A549 (cell line): ENCODE measurements at regions not wholly inside any gene's neighbourhood (a gene's known extent, or its start where the extent isn't known, plus 50 kb on each side); places are given as distances from the start of the nearest gene placed in this dataset.

Source experiments
- ATAC-seq, 2 experiments: fragments of 200-7000 bp in 1 of 2; fragments of >200 bp in 1 of 2; cut with Nextera tagmentation in 1 of 2; cut with Tn5 transposase in 1 of 2; 3 replicates each; pipeline versions ENCODE4 v1.8.0 to v1.9.1; 2018 to 2020; ENCODE audit warnings: mild to moderate bottlenecking in 1 of 2, moderate library complexity in 1 of 2
- CTCF ChIA-PET: fragments of 300-600 bp; sonication (Branson Sonifier 250); formaldehyde crosslinking; extraction: SDS; loops from one replicate; lab custom pipeline; 2021; ENCODE audit warnings: antibody characterized with exemption, inconsistent platforms; lab: Yijun Ruan, JAX
- POLR2A ChIA-PET: fragments of 350-600 bp; formaldehyde crosslinking; extraction: SDS; loops from one replicate; lab custom pipeline; 2021; ENCODE audit warnings: antibody characterized with exemption, inconsistent platforms; lab: Yijun Ruan, JAX
- DNase-seq, 2 experiments: peaks; one replicate each; pipeline versions ENCODE4 v3.0.0 to v3.0.0-alpha.2; 2011 to 2016; ENCODE audit warnings: low read depth in 1 of 2, low spot score in 1 of 2
- FAIRE-seq: peaks from 2 replicates; lab custom pipeline; 2011; peaks lifted over from hg19 to GRCh38; lab: Jason Lieb, UNC
- H3K27ac ChIP-seq, 2 experiments: fragments of >200 bp; sonication (Bioruptor Twin); formaldehyde crosslinking; 3 replicates each; pipeline ENCODE4 v1.5.1; 2016 to 2017
- H3K4me1 ChIP-seq: fragments of >200 bp; sonication (Bioruptor Twin); formaldehyde crosslinking; 3 replicates; pipeline ENCODE4 v1.6.1; 2016
- H3K4me2 ChIP-seq: fragments of >200 bp; sonication (Bioruptor Twin); formaldehyde crosslinking; 3 replicates; pipeline ENCODE4 v1.6.1; 2016
- H3K4me3 ChIP-seq: fragments of >200 bp; sonication (Bioruptor Twin); formaldehyde crosslinking; 3 replicates; pipeline ENCODE4 v1.5.1; 2016
- H3K9me3 ChIP-seq: fragments of >200 bp; sonication (Bioruptor Twin); formaldehyde crosslinking; 3 replicates; pipeline ENCODE4 v1.6.1; 2016
- ATOH8 ChIP-seq: fragments of 250-450 bp; sonication (Bioruptor Pico); IDR thresholded peaks from 2 replicates; pipeline ENCODE4 v1.5.0; 2020; ENCODE audit warnings: low read depth, mild to moderate bottlenecking, moderate library complexity
- CEBPB ChIP-seq, 2 experiments: fragments of >200 bp in 1 of 2; sonication (Bioruptor Twin) in 1 of 2; formaldehyde crosslinking in 1 of 2; IDR thresholded peaks; 2 replicates each; pipeline ENCODE4 v1.6.1; 2012 to 2016
- CTCF ChIP-seq: fragments of >200 bp; sonication (Bioruptor Twin); formaldehyde crosslinking; IDR thresholded peaks from 3 replicates; pipeline ENCODE4 v1.5.1; 2016
- EHMT2 ChIP-seq: fragments of 200-600 bp; sonication (generic); IDR thresholded peaks from 2 replicates; pipeline ENCODE4 v1.6.1; 2016; ENCODE audit warnings: antibody characterized with exemption, low read depth, mild to moderate bottlenecking, moderate library complexity
- EP300 ChIP-seq, 2 experiments: fragments of >200 bp; sonication (Bioruptor Twin); formaldehyde crosslinking; IDR thresholded peaks; 2 replicates in 1 of 2; 3 replicates in 1 of 2; pipeline ENCODE4 v1.6.1; 2016 to 2017
- FOSL2 ChIP-seq, 2 experiments: fragments of 450-650 bp in 1 of 2; fragments of >200 bp in 1 of 2; sonication (Bioruptor Twin) in 1 of 2; formaldehyde crosslinking; IDR thresholded peaks; 2 replicates each; pipeline versions ENCODE4 v1.5.0 to v1.6.1; 2016 to 2020; ENCODE audit warnings: mild to moderate bottlenecking in 1 of 2, moderate library complexity in 1 of 2
- GATA3 ChIP-seq: IDR thresholded peaks from 2 replicates; pipeline ENCODE4 v1.6.1; 2012; ENCODE audit warnings: borderline replicate concordance
- HDAC2 ChIP-seq: fragments of 200-600 bp; sonication (generic); IDR thresholded peaks from 2 replicates; pipeline ENCODE4 v1.6.1; 2016
- HES2 ChIP-seq: fragments of >200 bp; sonication (Bioruptor Twin); formaldehyde crosslinking; IDR thresholded peaks from 2 replicates; pipeline ENCODE4 v1.6.1; 2016
- KDM1A ChIP-seq: fragments of 200-600 bp; sonication (generic); IDR thresholded peaks from 2 replicates; pipeline ENCODE4 v1.6.1; 2016; ENCODE audit warnings: low read depth, mild to moderate bottlenecking
- NFE2L2 ChIP-seq: fragments of 150-350 bp; conservative IDR thresholded peaks from 2 replicates; pipeline ENCODE4 v1.6.1; 2014; ENCODE audit warnings: low read length
- PHF8 ChIP-seq: fragments of 200-600 bp; sonication (generic); IDR thresholded peaks from 2 replicates; pipeline ENCODE4 v1.6.1; 2016; ENCODE audit warnings: low read depth, mild to moderate bottlenecking, antibody characterized with exemption, moderate library complexity, borderline replicate concordance
- POLR2AphosphoS2 ChIP-seq: conservative IDR thresholded peaks from 2 replicates; pipeline ENCODE4 v1.6.1; 2012; ENCODE audit warnings: low read length, improper control_type of control experiment, inconsistent platforms
- RFX5 ChIP-seq: fragments of 450-650 bp; IDR thresholded peaks from 2 replicates; pipeline ENCODE4 v1.7.1; 2014; ENCODE audit warnings: antibody characterized with exemption, mild to moderate bottlenecking, moderate library complexity
- SMC3 ChIP-seq: fragments of >200 bp; sonication (Bioruptor Twin); formaldehyde crosslinking; IDR thresholded peaks from 3 replicates; pipeline ENCODE4 v1.6.1; 2018; ENCODE audit warnings: inconsistent platforms
- TP53 ChIP-seq: fragments of 250-450 bp; sonication (Bioruptor Pico); IDR thresholded peaks from 2 replicates; pipeline ENCODE4 v1.5.0; 2021; ENCODE audit warnings: mild to moderate bottlenecking, moderate library complexity
- WGBS: methylation state at CpG from one replicate; pipeline ENCODE4 v1.1.6; 2017; ENCODE audit errors: missing lambda C conversion rate; 5-methylcytosine and 5-hydroxymethylcytosine counted together
- TF ChIP-seq, protein P1 (sequence below): fragments of 450-650 bp; IDR thresholded peaks from 2 replicates; pipeline ENCODE4 v1.6.1; 2014; ENCODE audit warnings: antibody characterized with exemption
- TF ChIP-seq, protein P2 (sequence below): IDR thresholded peaks from 2 replicates; pipeline ENCODE4 v1.6.1; 2012; ENCODE audit warnings: low read depth, borderline replicate concordance

DNA sequence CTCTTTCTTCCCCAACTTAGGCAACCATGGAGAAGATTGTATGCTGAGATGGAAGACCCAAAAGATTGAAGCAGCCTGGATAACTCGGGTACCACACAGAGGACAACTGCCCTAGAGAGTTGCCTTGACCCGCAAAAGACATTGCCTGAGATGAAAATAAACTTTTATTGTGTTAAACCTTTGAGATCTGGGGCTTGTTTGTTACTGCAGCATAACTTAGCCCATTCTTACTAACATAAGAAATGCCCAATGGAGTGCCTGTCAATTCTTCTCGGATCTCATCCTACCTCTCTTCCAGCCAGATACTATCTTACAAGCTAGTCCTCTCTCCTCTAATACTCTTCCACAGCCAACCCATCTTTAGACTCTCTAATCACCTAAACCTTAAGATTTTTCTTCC is 76.8 kb downstream of the GCNT4 start:
- TF ChIP-seq POLR2AphosphoS2 = no peak
- TF ChIP-seq PHF8 = no peak
- no peak for TF ChIP-seq NFE2L2
- no peak for TF ChIP-seq EHMT2
- TF ChIP-seq RFX5 = no peak
- no peak for TF ChIP-seq FOSL2 (IDR thresholded peaks at IDR 0.05)
- TF ChIP-seq FOSL2 (CRISPR knock-in tag; IDR thresholded peaks at IDR 0.05) = no peak
- TF ChIP-seq, protein P1, sequence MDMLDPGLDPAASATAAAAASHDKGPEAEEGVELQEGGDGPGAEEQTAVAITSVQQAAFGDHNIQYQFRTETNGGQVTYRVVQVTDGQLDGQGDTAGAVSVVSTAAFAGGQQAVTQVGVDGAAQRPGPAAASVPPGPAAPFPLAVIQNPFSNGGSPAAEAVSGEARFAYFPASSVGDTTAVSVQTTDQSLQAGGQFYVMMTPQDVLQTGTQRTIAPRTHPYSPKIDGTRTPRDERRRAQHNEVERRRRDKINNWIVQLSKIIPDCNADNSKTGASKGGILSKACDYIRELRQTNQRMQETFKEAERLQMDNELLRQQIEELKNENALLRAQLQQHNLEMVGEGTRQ = no peak
- no peak for TF ChIP-seq EP300 (IDR thresholded peaks at IDR 0.05)
- TF ChIP-seq HES2 = no peak
- TF ChIP-seq SMC3 = no peak

DNA sequence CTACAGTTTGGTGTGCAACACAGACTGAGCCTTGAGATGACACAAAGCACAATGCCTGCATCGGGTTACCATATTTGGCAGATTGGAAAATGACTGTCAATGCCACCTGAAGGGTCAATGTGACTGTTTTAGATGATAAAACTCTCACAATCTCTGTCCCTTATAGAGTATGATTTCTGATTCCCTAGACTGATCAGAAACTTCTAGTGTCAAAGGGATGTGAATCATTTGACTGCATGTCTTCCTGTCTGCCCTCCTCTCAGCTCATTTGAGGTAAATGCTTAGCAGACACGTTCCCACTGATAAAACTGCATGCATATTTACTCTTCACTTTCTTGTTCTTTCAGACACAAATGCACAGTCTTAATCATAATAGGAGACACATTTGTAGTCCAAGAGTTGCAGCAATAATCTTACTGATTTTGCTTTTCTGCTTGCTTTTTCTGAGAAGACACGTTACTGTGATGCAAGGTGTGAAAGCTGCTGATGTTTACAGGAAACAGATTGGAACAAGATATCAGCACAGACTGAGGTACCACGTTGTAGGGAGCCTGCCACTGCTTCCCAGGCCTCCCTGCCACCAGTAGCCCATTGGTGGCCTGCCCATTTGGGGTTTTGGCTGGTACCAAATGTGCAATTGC is 77.8 kb downstream of the GCNT4 start:
- ChIA-PET POLR2A (no interaction called here), CTCF (no interaction called here)
- DNase-seq = no peak
- Histone ChIP-seq H3K27ac (no peak overlapping the region), H3K4me3 (no peak overlapping the region), H3K4me2 (no peak overlapping the region), H3K4me1 (no peaks in the 10 kb centered on the region), H3K9me3 (peaks cover 4% of the 10 kb centered on the region; the same call in 1 of the 3 replicates)
- FAIRE-seq = no peak
- TF ChIP-seq EHMT2 = no peak
- no peak for TF ChIP-seq GATA3
- TF ChIP-seq NFE2L2 = no peak
- TF ChIP-seq ATOH8 = no peak
- no peak for TF ChIP-seq TP53 (CRISPR knock-in tag)
- TF ChIP-seq, protein P2, sequence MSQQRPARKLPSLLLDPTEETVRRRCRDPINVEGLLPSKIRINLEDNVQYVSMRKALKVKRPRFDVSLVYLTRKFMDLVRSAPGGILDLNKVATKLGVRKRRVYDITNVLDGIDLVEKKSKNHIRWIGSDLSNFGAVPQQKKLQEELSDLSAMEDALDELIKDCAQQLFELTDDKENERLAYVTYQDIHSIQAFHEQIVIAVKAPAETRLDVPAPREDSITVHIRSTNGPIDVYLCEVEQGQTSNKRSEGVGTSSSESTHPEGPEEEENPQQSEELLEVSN = no peak
- TF ChIP-seq, protein P1 = no peak
- no peak for TF ChIP-seq HES2
- no peak for TF ChIP-seq CEBPB (IDR thresholded peaks at IDR 0.05)
- no peak for TF ChIP-seq KDM1A
- no peak for TF ChIP-seq CTCF
- TF ChIP-seq HDAC2 = no peak
- no peak for ATAC-seq
- 30% methylated on average over 4 of the region's 4 CpGs for WGBS

More for the DNA sequence above, 76.8 kb downstream of the GCNT4 start:
- WGBS = 5% methylated on average over 3 of the region's 3 CpGs
- Histone ChIP-seq H3K27ac (no peak overlapping the region), H3K9me3 (peaks cover 4% of the 10 kb centered on the region; the same call in 1 of the 3 replicates), H3K4me1 (no peaks in the 10 kb centered on the region), H3K4me2 (no peak overlapping the region), H3K4me3 (no peak overlapping the region)
- no peak for DNase-seq
- ATAC-seq = no peak
- no peak for FAIRE-seq
- ChIA-PET CTCF (no interaction called here), POLR2A (no interaction called here)
